ENCODE measurements at regions not wholly inside any gene's neighbourhood (a gene's known extent, or its start where the extent isn't known, plus 50 kb on each side); places are given as distances from the start of the nearest gene placed in this dataset.

- POLR2A ChIA-PET: no interaction called here
- Histone ChIP-seq H2AFZ (ENCODE audit: insufficient read depth, low read depth, low read length, poor library complexity, severe bottlenecking) (no peak overlapping the region), H3K9me3 (ENCODE audit: control extremely low read depth in 1 of 3, control insufficient read depth in 2 of 3, insufficient read depth in 1 of 3, low read length in 2 of 3) (peaks cover 0 to 3% (median 0%) of the 10 kb centered on the region in 3 donors), H3K9ac (ENCODE audit: low read length) (no peak overlapping the region), H4K20me1 (ENCODE audit: control insufficient read depth, insufficient read depth, low read length, poor library complexity, severe bottlenecking) (no peaks in the 10 kb centered on the region), H3K79me2 (ENCODE audit: control insufficient read depth, insufficient read depth, low read length) (no peaks in the 10 kb centered on the region), H3K27me3 (replicated peaks in 1 of 4; ENCODE audit: control extremely low read depth in 1 of 4, control insufficient read depth in 3 of 4, insufficient read depth in 4 of 4, low read length in 3 of 4) (peaks cover 0 to 3% (median 1%) of the 10 kb centered on the region in 4 experiments), H3K36me3 (replicated peaks in 1 of 2; ENCODE audit: control extremely low read depth in 1 of 2, control insufficient read depth in 1 of 2, extremely low read depth in 1 of 2, insufficient read depth in 2 of 2, low read length in 1 of 2) (no peaks in the 10 kb centered on the region), H3K4me1 (ENCODE audit: control insufficient read depth in 2 of 2, insufficient read depth in 2 of 2, low read length in 2 of 2) (no peaks in the 10 kb centered on the region), H3K4me3 (ENCODE audit: control extremely low read depth in 1 of 5, extremely low read depth in 1 of 5, insufficient read depth in 1 of 5, low read depth in 2 of 5, low read length in 4 of 5) (no peak overlapping the region), H3K27ac (ENCODE audit: low read length in 2 of 2) (no peak overlapping the region), H3K4me2 (replicated peaks; ENCODE audit: low read depth, low read length, poor library complexity, severe bottlenecking) (no peak overlapping the region)
- no peaks in the 10 kb centered on the region for H3K9me3 Mint-ChIP-seq (ENCODE audit: insufficient read depth)
- intact Hi-C loops (cut with micrococcal nuclease): no loop called here
- no peaks in the 10 kb centered on the region for H3K27me3 Mint-ChIP-seq
- no peak overlapping the region for H3K4me3 Mint-ChIP-seq
- H3K27ac Mint-ChIP-seq: no peak overlapping the region
- no peak for ATAC-seq (ENCODE audit: low read depth)
- TF ChIP-seq, protein P1, sequence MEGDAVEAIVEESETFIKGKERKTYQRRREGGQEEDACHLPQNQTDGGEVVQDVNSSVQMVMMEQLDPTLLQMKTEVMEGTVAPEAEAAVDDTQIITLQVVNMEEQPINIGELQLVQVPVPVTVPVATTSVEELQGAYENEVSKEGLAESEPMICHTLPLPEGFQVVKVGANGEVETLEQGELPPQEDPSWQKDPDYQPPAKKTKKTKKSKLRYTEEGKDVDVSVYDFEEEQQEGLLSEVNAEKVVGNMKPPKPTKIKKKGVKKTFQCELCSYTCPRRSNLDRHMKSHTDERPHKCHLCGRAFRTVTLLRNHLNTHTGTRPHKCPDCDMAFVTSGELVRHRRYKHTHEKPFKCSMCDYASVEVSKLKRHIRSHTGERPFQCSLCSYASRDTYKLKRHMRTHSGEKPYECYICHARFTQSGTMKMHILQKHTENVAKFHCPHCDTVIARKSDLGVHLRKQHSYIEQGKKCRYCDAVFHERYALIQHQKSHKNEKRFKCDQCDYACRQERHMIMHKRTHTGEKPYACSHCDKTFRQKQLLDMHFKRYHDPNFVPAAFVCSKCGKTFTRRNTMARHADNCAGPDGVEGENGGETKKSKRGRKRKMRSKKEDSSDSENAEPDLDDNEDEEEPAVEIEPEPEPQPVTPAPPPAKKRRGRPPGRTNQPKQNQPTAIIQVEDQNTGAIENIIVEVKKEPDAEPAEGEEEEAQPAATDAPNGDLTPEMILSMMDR (IDR thresholded peaks at IDR 0.05): no peak
- TF ChIP-seq EZH2 (IDR thresholded peaks at IDR 0.05; ENCODE audit: borderline replicate concordance, insufficient read depth, low read depth, low read length, poor library complexity, severe bottlenecking): no peak
- DNase-seq: no peak
- H3K4me1 Mint-ChIP-seq: no peaks in the 10 kb centered on the region
- 92% methylated on average over 12 of the region's 12 CpGs for whole genome bisulfite sequencing (ENCODE audit: insufficient coverage)
- CTCF ChIA-PET: no interaction called here
Measured at GRCh38 chr15:26125664-26126063, 262.5 kb upstream of the ATP10A start.

- no peak overlapping the region for H3K27ac ChIP-seq (ENCODE audit: low read length in 2 of 2)
- no peak overlapping the region for H2AFZ ChIP-seq (ENCODE audit: insufficient read depth, low read depth, low read length, poor library complexity, severe bottlenecking)
- peaks cover 0 to 8% (median 0%) of the 10 kb centered on the region in 3 donors for H3K9me3 ChIP-seq (ENCODE audit: control extremely low read depth in 1 of 3, control insufficient read depth in 2 of 3, insufficient read depth in 1 of 3, low read length in 2 of 3)
- intact Hi-C loops (cut with micrococcal nuclease): no loop called here
- WGBS (ENCODE audit: insufficient coverage): 97% methylated on average over 4 of the region's 6 CpGs
- DNase-seq: no peak
- H3K4me3 Mint-ChIP-seq: no peak overlapping the region
- no peaks in the 10 kb centered on the region for H3K9me3 Mint-ChIP-seq (ENCODE audit: insufficient read depth)
- no peak for ATAC-seq (ENCODE audit: low read depth)
- no peaks in the 10 kb centered on the region for H3K4me1 ChIP-seq (ENCODE audit: control insufficient read depth in 2 of 2, insufficient read depth in 2 of 2, low read length in 2 of 2)
- H3K27ac Mint-ChIP-seq: no peak overlapping the region
- H3K27me3 ChIP-seq (replicated peaks in 1 of 4; ENCODE audit: control extremely low read depth in 1 of 4, control insufficient read depth in 3 of 4, insufficient read depth in 4 of 4, low read length in 3 of 4): no peaks in the 10 kb centered on the region
- no peak overlapping the region for H3K9ac ChIP-seq (ENCODE audit: low read length)
- ChIA-PET POLR2A (no interaction called here), CTCF (no interaction called here)
- H3K36me3 ChIP-seq (replicated peaks in 1 of 2; ENCODE audit: control extremely low read depth in 1 of 2, control insufficient read depth in 1 of 2, extremely low read depth in 1 of 2, insufficient read depth in 2 of 2, low read length in 1 of 2): no peaks in the 10 kb centered on the region
- no peaks in the 10 kb centered on the region for H4K20me1 ChIP-seq (ENCODE audit: control insufficient read depth, insufficient read depth, low read length, poor library complexity, severe bottlenecking)
- TF ChIP-seq, protein P1 (IDR thresholded peaks at IDR 0.05): no peak
- H3K4me1 Mint-ChIP-seq: no peaks in the 10 kb centered on the region
- no peak overlapping the region for H3K4me2 ChIP-seq (replicated peaks; ENCODE audit: low read depth, low read length, poor library complexity, severe bottlenecking)
- no peaks in the 10 kb centered on the region for H3K79me2 ChIP-seq (ENCODE audit: control insufficient read depth, insufficient read depth, low read length)
- no peak overlapping the region for H3K4me3 ChIP-seq (ENCODE audit: control extremely low read depth in 1 of 5, extremely low read depth in 1 of 5, insufficient read depth in 1 of 5, low read depth in 2 of 5, low read length in 4 of 5)
- no peaks in the 10 kb centered on the region for H3K27me3 Mint-ChIP-seq
Measured at GRCh38 chr15:26119322-26119721, 256.2 kb upstream of the ATP10A start.
